Endodermal cell (in vitro differentiated cells): ENCODE measurements at regions not wholly inside any gene's neighbourhood (a gene's known extent, or its start where the extent isn't known, plus 50 kb on each side); places are given as distances from the start of the nearest gene placed in this dataset.

Experiments used
- DNase-seq: peaks from one replicate; pipeline ENCODE4 v3.0.0-alpha.2; 2017
- H3K27ac ChIP-seq: 2 replicates; pipeline ENCODE4 v1.5.1; 2013; ENCODE audit warnings: mild to moderate bottlenecking, low read depth, low read length, moderate library complexity
- H3K27me3 ChIP-seq: 2 replicates; pipeline ENCODE4 v1.6.1; 2013; ENCODE audit warnings: mild to moderate bottlenecking, low read length, moderate library complexity; ENCODE audit not compliant: insufficient read depth, control insufficient read depth, poor library complexity, severe bottlenecking
- H3K36me3 ChIP-seq: 2 replicates; pipeline ENCODE4 v1.7.0; 2013; ENCODE audit warnings: mild to moderate bottlenecking, low read length, moderate library complexity; ENCODE audit not compliant: control insufficient read depth, insufficient read depth
- H3K4me1 ChIP-seq: one replicate; pipeline ENCODE4 v1.7.0; 2013; ENCODE audit warnings: low read length; ENCODE audit not compliant: control insufficient read depth, insufficient read depth
- H3K4me3 ChIP-seq: 2 replicates; pipeline ENCODE4 v1.5.1; 2013; ENCODE audit warnings: mild to moderate bottlenecking, low read length, moderate library complexity
- H3K9ac ChIP-seq: 2 replicates; pipeline ENCODE4 v1.6.1; 2013; ENCODE audit warnings: mild to moderate bottlenecking, low read length, moderate library complexity; ENCODE audit not compliant: poor library complexity, severe bottlenecking; ENCODE audit errors: extremely low read depth
- H3K9me3 ChIP-seq: 2 replicates; pipeline ENCODE4 v1.6.1; 2013; ENCODE audit warnings: mild to moderate bottlenecking, low read length, moderate library complexity; ENCODE audit not compliant: control insufficient read depth
- H3K27ac Mint-ChIP-seq: 2 replicates; pipeline ENCODE4 v1.8.0; 2020; ENCODE audit warnings: mixed read lengths
- H3K27me3 Mint-ChIP-seq: 2 replicates; pipeline ENCODE4 v1.8.0; 2021; ENCODE audit warnings: mild to moderate bottlenecking, mixed read lengths; ENCODE audit not compliant: insufficient read depth
- H3K36me3 Mint-ChIP-seq: 2 replicates; pipeline ENCODE4 v1.8.0; 2020; ENCODE audit warnings: low read depth, mixed read lengths
- H3K4me1 Mint-ChIP-seq: 2 replicates; pipeline ENCODE4 v1.8.0; 2020; ENCODE audit warnings: mixed read lengths
- H3K4me3 Mint-ChIP-seq: 2 replicates; pipeline ENCODE4 v1.8.0; 2020; ENCODE audit warnings: mild to moderate bottlenecking, moderate library complexity, mixed read lengths
- H3K9me3 Mint-ChIP-seq: 2 replicates; pipeline ENCODE4 v1.8.0; 2020; ENCODE audit warnings: mild to moderate bottlenecking, mixed read lengths
- WGBS, 2 experiments: methylation state at CpG; one replicate each; pipeline versions ENCODE4 v1.1.5 to v1.1.7; 2013; ENCODE audit warnings: missing lambda C conversion rate in 2 of 2, mixed read lengths in 1 of 2; ENCODE audit not compliant: insufficient coverage in 1 of 2, insufficient read length in 1 of 2; 5-methylcytosine and 5-hydroxymethylcytosine counted together
- TF ChIP-seq, protein P1 (sequence below): fragments of 200-600 bp; sonication (generic); conservative IDR thresholded peaks from 2 replicates; pipeline ENCODE4 v1.5.0; 2021; ENCODE audit warnings: antibody characterized with exemption, mild to moderate bottlenecking

GRCh38 chr2:34936089-34936488, 1337.0 kb upstream of the FAM98A start:
- no peaks in the 10 kb centered on the region for H3K27me3 Mint-ChIP-seq
- peaks cover 3% of the 10 kb centered on the region for H3K9me3 Mint-ChIP-seq

DNA sequence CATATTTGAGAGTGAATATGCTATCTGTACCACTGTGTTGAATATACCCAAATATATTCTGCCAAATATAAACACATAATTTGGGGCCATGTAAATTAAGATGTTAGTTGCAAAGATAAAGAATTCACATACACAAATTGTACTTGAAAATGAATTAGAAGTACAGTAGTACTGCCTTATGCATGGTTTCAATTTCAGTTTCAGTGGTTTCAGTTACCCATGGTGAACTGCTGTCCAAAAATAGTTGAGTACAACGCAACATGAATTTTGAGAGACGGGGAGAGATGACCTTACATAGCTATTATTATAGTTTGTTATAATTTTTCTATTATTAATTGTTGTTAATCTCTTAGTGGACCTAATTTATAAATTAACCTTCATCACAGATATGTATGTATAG, 1313.0 kb upstream of the FAM98A start:
- H3K27ac Mint-ChIP-seq, result no peak overlapping the region
- peaks cover 15% of the 10 kb centered on the region for H3K9me3 Mint-ChIP-seq
- H3K4me1 Mint-ChIP-seq, result no peaks in the 10 kb centered on the region
- no peaks in the 10 kb centered on the region for H3K27me3 Mint-ChIP-seq
- peaks cover 8% of the 10 kb centered on the region for H3K9me3 ChIP-seq
- no peaks in the 10 kb centered on the region for H3K36me3 ChIP-seq
- H3K4me3 Mint-ChIP-seq, result no peak overlapping the region
- TF ChIP-seq, protein P1, sequence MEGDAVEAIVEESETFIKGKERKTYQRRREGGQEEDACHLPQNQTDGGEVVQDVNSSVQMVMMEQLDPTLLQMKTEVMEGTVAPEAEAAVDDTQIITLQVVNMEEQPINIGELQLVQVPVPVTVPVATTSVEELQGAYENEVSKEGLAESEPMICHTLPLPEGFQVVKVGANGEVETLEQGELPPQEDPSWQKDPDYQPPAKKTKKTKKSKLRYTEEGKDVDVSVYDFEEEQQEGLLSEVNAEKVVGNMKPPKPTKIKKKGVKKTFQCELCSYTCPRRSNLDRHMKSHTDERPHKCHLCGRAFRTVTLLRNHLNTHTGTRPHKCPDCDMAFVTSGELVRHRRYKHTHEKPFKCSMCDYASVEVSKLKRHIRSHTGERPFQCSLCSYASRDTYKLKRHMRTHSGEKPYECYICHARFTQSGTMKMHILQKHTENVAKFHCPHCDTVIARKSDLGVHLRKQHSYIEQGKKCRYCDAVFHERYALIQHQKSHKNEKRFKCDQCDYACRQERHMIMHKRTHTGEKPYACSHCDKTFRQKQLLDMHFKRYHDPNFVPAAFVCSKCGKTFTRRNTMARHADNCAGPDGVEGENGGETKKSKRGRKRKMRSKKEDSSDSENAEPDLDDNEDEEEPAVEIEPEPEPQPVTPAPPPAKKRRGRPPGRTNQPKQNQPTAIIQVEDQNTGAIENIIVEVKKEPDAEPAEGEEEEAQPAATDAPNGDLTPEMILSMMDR, result no peak
- 100% methylated on average over 2 of the region's 2 CpGs; no CpG with 5 or more reads in 1 of the 2 experiments for WGBS, 2 experiments
- no peak overlapping the region for H3K4me3 ChIP-seq
- H3K4me1 ChIP-seq, result no peaks in the 10 kb centered on the region
- DNase-seq, result no peak
- H3K27me3 ChIP-seq, result no peaks in the 10 kb centered on the region
- H3K27ac ChIP-seq, result no peak overlapping the region
- peaks cover 4% of the 10 kb centered on the region for H3K36me3 Mint-ChIP-seq
- H3K9ac ChIP-seq, result no peak overlapping the region

More at GRCh38 chr2:34936089-34936488, 1337.0 kb upstream of the FAM98A start:
- Histone ChIP-seq H3K9me3 (no peaks in the 10 kb centered on the region), H3K36me3 (no peaks in the 10 kb centered on the region), H3K27ac (no peak overlapping the region), H3K27me3 (no peaks in the 10 kb centered on the region), H3K4me3 (no peak overlapping the region), H3K4me1 (no peaks in the 10 kb centered on the region), H3K9ac (no peak overlapping the region)
- Mint-ChIP-seq H3K4me3 (no peak overlapping the region), H3K4me1 (no peaks in the 10 kb centered on the region), H3K36me3 (no peaks in the 10 kb centered on the region), H3K27ac (no peak overlapping the region)
- TF ChIP-seq, protein P1, result no peak
- WGBS, 2 experiments, result 89 to 94% methylated on average over 1 to 7 of the region's 7 CpGs
- no peak for DNase-seq

DNA sequence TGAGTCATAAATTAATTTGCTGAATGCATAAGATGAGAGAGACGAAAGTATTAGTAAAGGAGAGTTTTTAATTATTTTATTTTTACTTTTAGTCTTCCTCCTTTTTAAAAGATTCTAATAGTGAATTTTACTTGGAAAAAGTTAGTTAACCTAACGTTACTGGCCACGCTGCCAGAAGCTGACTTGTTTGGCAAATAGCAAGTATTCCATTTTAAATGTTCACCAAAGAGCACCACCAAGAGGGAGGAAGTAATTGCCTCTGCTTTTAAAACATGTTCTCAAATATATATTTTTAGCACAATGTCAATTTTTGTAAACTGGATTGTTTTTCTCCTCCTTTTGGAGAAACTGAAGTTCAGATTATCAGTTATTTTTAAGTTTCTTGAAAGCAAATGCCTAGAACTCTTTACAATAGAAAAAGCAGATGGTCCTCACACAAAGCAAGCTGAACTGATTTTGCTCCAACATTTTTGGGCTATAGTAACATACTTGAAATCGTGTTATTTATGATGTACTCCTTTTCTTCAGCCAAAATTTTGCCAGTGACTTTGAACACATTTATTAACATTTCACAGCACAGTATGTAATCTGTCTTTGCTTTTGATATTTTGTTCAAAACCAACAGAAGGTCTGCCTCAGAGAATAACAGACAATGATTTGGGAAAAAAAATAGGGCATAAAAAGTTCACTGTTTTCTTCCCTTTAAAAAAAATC, 1311.0 kb upstream of the FAM98A start:
- peaks cover 3% of the 10 kb centered on the region for H3K9me3 Mint-ChIP-seq

More for the DNA sequence above, 1311.0 kb upstream of the FAM98A start:
- H3K27ac ChIP-seq, result no peak overlapping the region
- peaks cover under 1% of the 10 kb centered on the region for H3K36me3 Mint-ChIP-seq
- no peaks in the 10 kb centered on the region for H3K36me3 ChIP-seq
- no peaks in the 10 kb centered on the region for H3K4me1 ChIP-seq
- H3K4me3 ChIP-seq, result no peak overlapping the region
- H3K9ac ChIP-seq, result no peak overlapping the region
- peaks cover under 1% of the 10 kb centered on the region for H3K9me3 ChIP-seq
- H3K27me3 Mint-ChIP-seq, result no peaks in the 10 kb centered on the region
- no peak overlapping the region for H3K4me3 Mint-ChIP-seq
- 89 to 100% methylated on average over 1 to 4 of the region's 4 CpGs for WGBS, 2 experiments
- H3K4me1 Mint-ChIP-seq, result no peaks in the 10 kb centered on the region
- DNase-seq, result no peak
- H3K27ac Mint-ChIP-seq, result no peak overlapping the region
- TF ChIP-seq, protein P1, result no peak
- H3K27me3 ChIP-seq, result no peaks in the 10 kb centered on the region
